ENCODE measurements at regions not wholly inside any gene's neighbourhood (a gene's known extent, or its start where the extent isn't known, plus 50 kb on each side); places are given as distances from the start of the nearest gene placed in this dataset.

DNA sequence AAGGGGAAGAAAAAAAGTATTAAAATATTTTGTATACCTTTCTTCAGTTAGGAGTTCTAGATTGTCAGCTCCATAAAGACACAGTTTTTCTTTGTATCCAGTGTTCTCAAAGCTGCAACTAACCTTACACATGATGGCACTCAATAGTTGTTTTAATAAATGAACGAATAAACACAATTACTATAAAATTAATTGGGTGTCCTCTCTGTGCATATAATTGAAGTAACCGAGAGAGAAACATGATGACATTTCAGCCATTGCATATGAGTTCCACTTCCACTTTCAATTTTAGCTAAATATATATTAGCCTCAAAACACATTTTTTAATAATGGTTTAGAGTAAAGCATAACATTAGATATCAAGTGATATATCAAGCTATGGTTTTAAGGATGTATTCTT lies 671.2 kb downstream of the LRFN5 start:
- ChIA-PET CTCF (no interaction called here), POLR2A (no interaction called here)
- TF ChIP-seq CTCF (IDR thresholded peaks at IDR 0.05; ENCODE audit: insufficient read depth, low read length, missing control alignments) = no peak

DNA sequence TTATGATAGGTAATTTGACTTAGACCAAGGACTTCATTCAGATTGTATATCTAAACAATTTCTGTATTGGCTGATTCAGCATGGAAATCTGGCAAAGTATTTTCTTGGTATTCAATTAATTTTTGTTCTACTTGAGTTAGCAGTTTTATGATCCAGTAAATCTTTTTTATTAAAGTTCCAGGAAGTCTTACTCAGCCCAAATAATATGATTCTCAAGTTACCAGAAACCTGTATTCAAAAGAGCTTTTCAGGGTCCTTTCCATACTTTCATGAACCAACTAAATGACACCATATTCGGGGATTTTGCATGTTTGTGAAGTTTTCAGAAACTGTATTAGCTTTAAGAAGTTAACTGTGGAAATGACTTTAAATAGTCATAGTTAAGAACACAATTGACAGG lies 662.6 kb downstream of the LRFN5 start:
- no peak for TF ChIP-seq CTCF (IDR thresholded peaks at IDR 0.05; ENCODE audit: insufficient read depth, low read length, missing control alignments)
- ChIA-PET CTCF (no interaction called here), POLR2A (no interaction called here)
- DNase-seq (ENCODE audit: low read depth, low spot score) = no peak
- no peak overlapping the region for H3K4me3 ChIP-seq (ENCODE audit: low read depth, low read length)

More for the DNA sequence above, 671.2 kb downstream of the LRFN5 start:
- DNase-seq (ENCODE audit: low read depth, low spot score) = no peak
- H3K4me3 ChIP-seq (ENCODE audit: low read depth, low read length) = no peak overlapping the region

- DNase-seq (ENCODE audit: low read depth, low spot score) = no peak
- POLR2A ChIA-PET = no interaction called here
- TF ChIP-seq CTCF (IDR thresholded peaks at IDR 0.05; ENCODE audit: insufficient read depth, low read length, missing control alignments) = no peak
- no peak overlapping the region for H3K4me3 ChIP-seq (ENCODE audit: low read depth, low read length)
- CTCF ChIA-PET = no interaction called here
Observed at GRCh38 chr14:42248131-42248530, 641.5 kb downstream of the LRFN5 start.

GRCh38 chr14:42241101-42241500 lies 634.4 kb downstream of the LRFN5 start:
- DNase-seq (ENCODE audit: low read depth, low spot score) = no peak
- H3K4me3 ChIP-seq (ENCODE audit: low read depth, low read length) = no peak overlapping the region
- TF ChIP-seq CTCF (IDR thresholded peaks at IDR 0.05; ENCODE audit: insufficient read depth, low read length, missing control alignments) = no peak
- ChIA-PET POLR2A (no interaction called here), CTCF (no interaction called here)

DNA sequence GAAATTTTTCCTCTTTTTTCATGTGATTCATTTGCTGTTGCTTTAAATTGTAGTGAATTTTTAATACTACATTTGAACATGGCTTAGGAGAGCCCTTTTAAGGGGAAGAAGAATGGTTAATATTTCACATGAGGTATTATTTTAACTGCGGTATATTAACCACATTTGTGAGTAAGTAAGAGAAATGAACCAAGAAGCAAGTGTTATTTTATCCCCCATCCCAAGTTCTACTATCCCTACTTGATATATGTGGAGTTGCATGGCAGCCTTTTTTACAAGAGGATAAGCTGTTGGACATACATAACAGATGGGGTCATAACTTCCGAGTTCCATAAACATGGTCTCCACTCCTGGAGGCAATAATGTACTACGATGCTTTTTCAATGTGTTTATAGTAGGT lies 623.3 kb downstream of the LRFN5 start:
- no peak overlapping the region for H3K4me3 ChIP-seq (ENCODE audit: low read depth, low read length)
- POLR2A ChIA-PET = no interaction called here
- no peak for TF ChIP-seq CTCF (IDR thresholded peaks at IDR 0.05; ENCODE audit: insufficient read depth, low read length, missing control alignments)
- CTCF ChIA-PET = no interaction called here
- no peak for DNase-seq (ENCODE audit: low read depth, low spot score)

- ChIA-PET POLR2A (no interaction called here), CTCF (interaction anchor here (1.2 kb wide), 1 partner anchor 11 kb away, joined by 3 read pairs; no protein-coding TSS in a partner anchor)
- DNase-seq (ENCODE audit: low read depth, low spot score) = no peak
- H3K4me3 ChIP-seq (ENCODE audit: low read depth, low read length) = no peak overlapping the region
- no peak for TF ChIP-seq CTCF (IDR thresholded peaks at IDR 0.05; ENCODE audit: insufficient read depth, low read length, missing control alignments)
Observed at GRCh38 chr14:42229294-42229693, 622.6 kb downstream of the LRFN5 start.
